ENCODE measurements at regions not wholly inside any gene's neighbourhood (a gene's known extent, or its start where the extent isn't known, plus 50 kb on each side); places are given as distances from the start of the nearest gene placed in this dataset.

DNA sequence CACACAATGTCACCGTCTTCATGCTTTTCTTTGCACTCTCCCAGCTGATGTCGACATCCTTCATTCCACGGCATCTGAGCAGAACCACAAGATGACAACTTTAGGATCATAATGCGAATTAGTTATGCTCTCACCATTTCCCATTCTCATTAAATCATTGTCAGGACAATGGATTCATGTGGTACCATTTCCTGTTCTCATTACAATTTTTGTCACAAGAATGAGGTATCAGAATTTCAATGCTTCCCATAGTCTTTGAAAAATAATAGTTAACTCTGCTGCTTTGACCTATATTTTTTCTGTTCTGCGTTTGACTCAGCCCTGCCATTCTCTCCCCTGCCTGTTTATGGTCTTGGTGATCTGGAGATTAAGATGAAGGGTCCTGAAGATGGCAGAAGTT, 175.7 kb upstream of the MDFIC2 start:
- TF ChIP-seq, protein P1, sequence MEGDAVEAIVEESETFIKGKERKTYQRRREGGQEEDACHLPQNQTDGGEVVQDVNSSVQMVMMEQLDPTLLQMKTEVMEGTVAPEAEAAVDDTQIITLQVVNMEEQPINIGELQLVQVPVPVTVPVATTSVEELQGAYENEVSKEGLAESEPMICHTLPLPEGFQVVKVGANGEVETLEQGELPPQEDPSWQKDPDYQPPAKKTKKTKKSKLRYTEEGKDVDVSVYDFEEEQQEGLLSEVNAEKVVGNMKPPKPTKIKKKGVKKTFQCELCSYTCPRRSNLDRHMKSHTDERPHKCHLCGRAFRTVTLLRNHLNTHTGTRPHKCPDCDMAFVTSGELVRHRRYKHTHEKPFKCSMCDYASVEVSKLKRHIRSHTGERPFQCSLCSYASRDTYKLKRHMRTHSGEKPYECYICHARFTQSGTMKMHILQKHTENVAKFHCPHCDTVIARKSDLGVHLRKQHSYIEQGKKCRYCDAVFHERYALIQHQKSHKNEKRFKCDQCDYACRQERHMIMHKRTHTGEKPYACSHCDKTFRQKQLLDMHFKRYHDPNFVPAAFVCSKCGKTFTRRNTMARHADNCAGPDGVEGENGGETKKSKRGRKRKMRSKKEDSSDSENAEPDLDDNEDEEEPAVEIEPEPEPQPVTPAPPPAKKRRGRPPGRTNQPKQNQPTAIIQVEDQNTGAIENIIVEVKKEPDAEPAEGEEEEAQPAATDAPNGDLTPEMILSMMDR (conservative IDR thresholded peaks at IDR 0.05): no peak
- TF ChIP-seq ZFX (IDR thresholded peaks at IDR 0.05): no peak

All from C4-2B (cell line).